ENCODE measurements at regions not wholly inside any gene's neighbourhood (a gene's known extent, or its start where the extent isn't known, plus 50 kb on each side); places are given as distances from the start of the nearest gene placed in this dataset.

GRCh38 chr6:164408868-164409267 lies 900.5 kb downstream of the C6orf118 start:
- TF ChIP-seq CTCF (IDR thresholded peaks at IDR 0.05; ENCODE audit: low read depth, low read length, poor library complexity, severe bottlenecking) (no peak), EZH2phosphoT487 (IDR thresholded peaks at IDR 0.05; ENCODE audit: borderline replicate concordance, low read length) (no peak)
